ENCODE measurements at regions not wholly inside any gene's neighbourhood (a gene's known extent, or its start where the extent isn't known, plus 50 kb on each side); places are given as distances from the start of the nearest gene placed in this dataset.

DNA sequence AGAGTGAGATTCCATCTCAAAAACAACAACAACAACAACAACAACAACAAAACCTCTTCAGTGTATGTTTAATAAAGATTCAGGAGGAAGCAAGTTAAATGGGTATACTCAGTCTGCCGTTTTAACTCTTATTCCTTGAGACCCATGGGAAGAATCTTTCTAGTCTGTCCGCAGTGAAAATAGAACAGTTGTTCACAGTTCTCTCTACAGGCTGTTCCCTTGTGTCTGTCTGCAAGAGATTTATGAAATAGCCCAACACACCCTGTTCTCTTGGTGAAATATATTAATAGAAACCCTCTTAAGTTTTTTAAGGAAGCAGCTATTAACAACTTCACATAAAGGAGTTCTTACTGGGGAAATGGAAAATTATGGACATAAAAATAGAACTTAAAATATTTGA lies 682.2 kb upstream of the RAG2 start:
- Histone ChIP-seq H3K79me2 (ENCODE audit: insufficient read depth, low read length) (no peaks in the 10 kb centered on the region), H3K4me1 (ENCODE audit: insufficient read depth, low read length) (no peaks in the 10 kb centered on the region), H3K4me2 (ENCODE audit: low read depth, low read length) (no peak overlapping the region), H2AFZ (ENCODE audit: low read length) (no peak overlapping the region), H3K27me3 (ENCODE audit: control insufficient read depth in 1 of 2, insufficient read depth in 2 of 2, low read length in 2 of 2) (no peaks in the 10 kb centered on the region), H3K27ac (ENCODE audit: extremely low read length, insufficient read depth, low read length) (no peak overlapping the region), H3K9me3 (ENCODE audit: low read length) (peaks cover 83% of the 10 kb centered on the region), H4K20me1 (ENCODE audit: insufficient read depth, low read length) (no peaks in the 10 kb centered on the region), H3K9ac (ENCODE audit: insufficient read depth, low read depth, low read length) (no peak overlapping the region), H3K36me3 (replicated peaks in 1 of 2; ENCODE audit: control insufficient read depth in 1 of 2, insufficient read depth in 2 of 2, low read length in 2 of 2) (no peaks in the 10 kb centered on the region), H3K4me3 (replicated peaks in 1 of 3; ENCODE audit: insufficient read depth in 1 of 3, low read depth in 2 of 3, low read length in 3 of 3) (no peak overlapping the region)
- TF ChIP-seq ZNF12 (CRISPR knock-in tag; IDR thresholded peaks at IDR 0.05) (no peak), CENPT (CRISPR knock-in tag; IDR thresholded peaks at IDR 0.05; ENCODE audit: low read depth) (no peak), ZNF367 (CRISPR knock-in tag; IDR thresholded peaks at IDR 0.05; ENCODE audit: borderline replicate concordance) (no peak)
- intact Hi-C loops (cut with micrococcal nuclease; ENCODE audit: unreplicated experiment) = no loop called here
- DNase-seq (ENCODE audit: low spot score) (no peak), ATAC-seq (no peak), FAIRE-seq (no peak)
- ChIA-PET POLR2A (no interaction called here), CTCF (ENCODE audit: low intra/inter-chr PET ratio, low total read pairs) (no interaction called here)
- WGBS (ENCODE audit: low lambda C conversion rate) = 42% methylated on average over 2 of the region's 2 CpGs
- in situ Hi-C loops (cut with HindIII; ENCODE audit: extremely low pct_ligation_motif_present, low pct_unique_long_range_greater_than_20kb) = no loop called here
- no TSS peak for BruUV-seq (replicated peaks)

DNA sequence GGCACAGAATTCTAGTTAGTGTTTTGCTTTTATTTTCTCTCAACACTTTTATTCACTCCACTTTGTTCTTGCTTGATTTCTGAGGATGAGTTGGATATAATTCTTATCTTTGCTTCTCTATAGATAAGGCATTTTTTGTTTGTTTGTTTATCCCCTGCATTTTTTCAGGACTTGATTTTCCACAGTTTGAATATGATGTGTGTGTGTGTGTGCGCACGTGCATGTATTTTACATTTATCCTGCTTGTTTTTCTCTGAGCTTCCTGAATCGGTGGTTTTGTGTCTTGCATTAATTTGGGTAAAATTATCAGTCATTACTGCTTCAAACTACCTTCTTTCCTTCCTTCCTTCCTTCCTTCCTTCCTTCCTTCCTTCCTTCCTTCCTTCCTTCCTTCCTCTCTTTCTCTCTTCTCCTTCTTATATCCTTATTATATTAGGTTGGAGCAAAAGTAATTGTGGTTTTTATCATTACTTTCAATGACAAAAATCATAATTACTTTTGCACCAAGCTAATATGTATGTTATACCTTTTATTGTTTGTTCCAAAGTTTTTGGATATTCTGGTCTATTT lies 679.9 kb upstream of the RAG2 start:
- in situ Hi-C loops (cut with HindIII; ENCODE audit: extremely low pct_ligation_motif_present, low pct_unique_long_range_greater_than_20kb) = no loop called here
- TF ChIP-seq ZNF251 (CRISPR knock-in tag; IDR thresholded peaks at IDR 0.05) = no peak
- TF ChIP-seq, protein P1, sequence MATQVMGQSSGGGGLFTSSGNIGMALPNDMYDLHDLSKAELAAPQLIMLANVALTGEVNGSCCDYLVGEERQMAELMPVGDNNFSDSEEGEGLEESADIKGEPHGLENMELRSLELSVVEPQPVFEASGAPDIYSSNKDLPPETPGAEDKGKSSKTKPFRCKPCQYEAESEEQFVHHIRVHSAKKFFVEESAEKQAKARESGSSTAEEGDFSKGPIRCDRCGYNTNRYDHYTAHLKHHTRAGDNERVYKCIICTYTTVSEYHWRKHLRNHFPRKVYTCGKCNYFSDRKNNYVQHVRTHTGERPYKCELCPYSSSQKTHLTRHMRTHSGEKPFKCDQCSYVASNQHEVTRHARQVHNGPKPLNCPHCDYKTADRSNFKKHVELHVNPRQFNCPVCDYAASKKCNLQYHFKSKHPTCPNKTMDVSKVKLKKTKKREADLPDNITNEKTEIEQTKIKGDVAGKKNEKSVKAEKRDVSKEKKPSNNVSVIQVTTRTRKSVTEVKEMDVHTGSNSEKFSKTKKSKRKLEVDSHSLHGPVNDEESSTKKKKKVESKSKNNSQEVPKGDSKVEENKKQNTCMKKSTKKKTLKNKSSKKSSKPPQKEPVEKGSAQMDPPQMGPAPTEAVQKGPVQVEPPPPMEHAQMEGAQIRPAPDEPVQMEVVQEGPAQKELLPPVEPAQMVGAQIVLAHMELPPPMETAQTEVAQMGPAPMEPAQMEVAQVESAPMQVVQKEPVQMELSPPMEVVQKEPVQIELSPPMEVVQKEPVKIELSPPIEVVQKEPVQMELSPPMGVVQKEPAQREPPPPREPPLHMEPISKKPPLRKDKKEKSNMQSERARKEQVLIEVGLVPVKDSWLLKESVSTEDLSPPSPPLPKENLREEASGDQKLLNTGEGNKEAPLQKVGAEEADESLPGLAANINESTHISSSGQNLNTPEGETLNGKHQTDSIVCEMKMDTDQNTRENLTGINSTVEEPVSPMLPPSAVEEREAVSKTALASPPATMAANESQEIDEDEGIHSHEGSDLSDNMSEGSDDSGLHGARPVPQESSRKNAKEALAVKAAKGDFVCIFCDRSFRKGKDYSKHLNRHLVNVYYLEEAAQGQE (IDR thresholded peaks at IDR 0.05; ENCODE audit: borderline replicate concordance in 1 of 2, low read depth in 1 of 2, low read length in 2 of 2) = no peak
- TF ChIP-seq, protein P2, sequence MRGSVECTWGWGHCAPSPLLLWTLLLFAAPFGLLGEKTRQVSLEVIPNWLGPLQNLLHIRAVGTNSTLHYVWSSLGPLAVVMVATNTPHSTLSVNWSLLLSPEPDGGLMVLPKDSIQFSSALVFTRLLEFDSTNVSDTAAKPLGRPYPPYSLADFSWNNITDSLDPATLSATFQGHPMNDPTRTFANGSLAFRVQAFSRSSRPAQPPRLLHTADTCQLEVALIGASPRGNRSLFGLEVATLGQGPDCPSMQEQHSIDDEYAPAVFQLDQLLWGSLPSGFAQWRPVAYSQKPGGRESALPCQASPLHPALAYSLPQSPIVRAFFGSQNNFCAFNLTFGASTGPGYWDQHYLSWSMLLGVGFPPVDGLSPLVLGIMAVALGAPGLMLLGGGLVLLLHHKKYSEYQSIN (CRISPR knock-in tag; IDR thresholded peaks at IDR 0.05; ENCODE audit: borderline replicate concordance) = no peak
- TF ChIP-seq, protein P3, sequence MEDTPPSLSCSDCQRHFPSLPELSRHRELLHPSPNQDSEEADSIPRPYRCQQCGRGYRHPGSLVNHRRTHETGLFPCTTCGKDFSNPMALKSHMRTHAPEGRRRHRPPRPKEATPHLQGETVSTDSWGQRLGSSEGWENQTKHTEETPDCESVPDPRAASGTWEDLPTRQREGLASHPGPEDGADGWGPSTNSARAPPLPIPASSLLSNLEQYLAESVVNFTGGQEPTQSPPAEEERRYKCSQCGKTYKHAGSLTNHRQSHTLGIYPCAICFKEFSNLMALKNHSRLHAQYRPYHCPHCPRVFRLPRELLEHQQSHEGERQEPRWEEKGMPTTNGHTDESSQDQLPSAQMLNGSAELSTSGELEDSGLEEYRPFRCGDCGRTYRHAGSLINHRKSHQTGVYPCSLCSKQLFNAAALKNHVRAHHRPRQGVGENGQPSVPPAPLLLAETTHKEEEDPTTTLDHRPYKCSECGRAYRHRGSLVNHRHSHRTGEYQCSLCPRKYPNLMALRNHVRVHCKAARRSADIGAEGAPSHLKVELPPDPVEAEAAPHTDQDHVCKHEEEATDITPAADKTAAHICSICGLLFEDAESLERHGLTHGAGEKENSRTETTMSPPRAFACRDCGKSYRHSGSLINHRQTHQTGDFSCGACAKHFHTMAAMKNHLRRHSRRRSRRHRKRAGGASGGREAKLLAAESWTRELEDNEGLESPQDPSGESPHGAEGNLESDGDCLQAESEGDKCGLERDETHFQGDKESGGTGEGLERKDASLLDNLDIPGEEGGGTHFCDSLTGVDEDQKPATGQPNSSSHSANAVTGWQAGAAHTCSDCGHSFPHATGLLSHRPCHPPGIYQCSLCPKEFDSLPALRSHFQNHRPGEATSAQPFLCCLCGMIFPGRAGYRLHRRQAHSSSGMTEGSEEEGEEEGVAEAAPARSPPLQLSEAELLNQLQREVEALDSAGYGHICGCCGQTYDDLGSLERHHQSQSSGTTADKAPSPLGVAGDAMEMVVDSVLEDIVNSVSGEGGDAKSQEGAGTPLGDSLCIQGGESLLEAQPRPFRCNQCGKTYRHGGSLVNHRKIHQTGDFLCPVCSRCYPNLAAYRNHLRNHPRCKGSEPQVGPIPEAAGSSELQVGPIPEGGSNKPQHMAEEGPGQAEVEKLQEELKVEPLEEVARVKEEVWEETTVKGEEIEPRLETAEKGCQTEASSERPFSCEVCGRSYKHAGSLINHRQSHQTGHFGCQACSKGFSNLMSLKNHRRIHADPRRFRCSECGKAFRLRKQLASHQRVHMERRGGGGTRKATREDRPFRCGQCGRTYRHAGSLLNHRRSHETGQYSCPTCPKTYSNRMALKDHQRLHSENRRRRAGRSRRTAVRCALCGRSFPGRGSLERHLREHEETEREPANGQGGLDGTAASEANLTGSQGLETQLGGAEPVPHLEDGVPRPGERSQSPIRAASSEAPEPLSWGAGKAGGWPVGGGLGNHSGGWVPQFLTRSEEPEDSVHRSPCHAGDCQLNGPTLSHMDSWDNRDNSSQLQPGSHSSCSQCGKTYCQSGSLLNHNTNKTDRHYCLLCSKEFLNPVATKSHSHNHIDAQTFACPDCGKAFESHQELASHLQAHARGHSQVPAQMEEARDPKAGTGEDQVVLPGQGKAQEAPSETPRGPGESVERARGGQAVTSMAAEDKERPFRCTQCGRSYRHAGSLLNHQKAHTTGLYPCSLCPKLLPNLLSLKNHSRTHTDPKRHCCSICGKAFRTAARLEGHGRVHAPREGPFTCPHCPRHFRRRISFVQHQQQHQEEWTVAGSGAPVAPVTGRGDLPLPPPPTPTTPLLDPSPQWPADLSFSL (CRISPR knock-in tag; IDR thresholded peaks at IDR 0.05) = no peak

More for the DNA sequence above, 679.9 kb upstream of the RAG2 start:
- FAIRE-seq (no peak), DNase-seq (ENCODE audit: low spot score) (no peak), ATAC-seq (no peak)
- peaks cover 74% of the 10 kb centered on the region for H3K9me3 ChIP-seq (ENCODE audit: low read length)
- H3K79me2 ChIP-seq (ENCODE audit: insufficient read depth, low read length) = no peaks in the 10 kb centered on the region
- no peak overlapping the region for H3K27ac ChIP-seq (ENCODE audit: extremely low read length, insufficient read depth, low read length)
- H3K4me1 ChIP-seq (ENCODE audit: insufficient read depth, low read length) = no peaks in the 10 kb centered on the region
- no peak overlapping the region for H3K9ac ChIP-seq (ENCODE audit: insufficient read depth, low read depth, low read length)
- intact Hi-C loops (cut with micrococcal nuclease; ENCODE audit: unreplicated experiment) = no loop called here
- ChIA-PET POLR2A (no interaction called here), CTCF (ENCODE audit: low intra/inter-chr PET ratio, low total read pairs) (no interaction called here)
- no peak overlapping the region for H3K4me2 ChIP-seq (ENCODE audit: low read depth, low read length)
- no peak overlapping the region for H2AFZ ChIP-seq (ENCODE audit: low read length)
- 5% methylated on average over 3 of the region's 3 CpGs for WGBS (ENCODE audit: low lambda C conversion rate)
- H3K36me3 ChIP-seq (replicated peaks in 1 of 2; ENCODE audit: control insufficient read depth in 1 of 2, insufficient read depth in 2 of 2, low read length in 2 of 2) = no peaks in the 10 kb centered on the region
- BruUV-seq (replicated peaks) = no TSS peak
- no peaks in the 10 kb centered on the region for H3K27me3 ChIP-seq (ENCODE audit: control insufficient read depth in 1 of 2, insufficient read depth in 2 of 2, low read length in 2 of 2)
- no peaks in the 10 kb centered on the region for H4K20me1 ChIP-seq (ENCODE audit: insufficient read depth, low read length)
- H3K4me3 ChIP-seq (replicated peaks in 1 of 3; ENCODE audit: insufficient read depth in 1 of 3, low read depth in 2 of 3, low read length in 3 of 3) = no peak overlapping the region

All from HepG2 (cell line).